Astrocyte (in vitro differentiated cells and primary cell): ENCODE measurements at regions not wholly inside any gene's neighbourhood (a gene's known extent, or its start where the extent isn't known, plus 50 kb on each side); places are given as distances from the start of the nearest gene placed in this dataset.

Experiments used
- DNase-seq: peaks from one replicate; pipeline ENCODE4 v3.0.0-alpha.2; 2010; ENCODE audit warnings: low read depth
- FAIRE-seq: peaks from 2 replicates; lab custom pipeline; 2011; peaks lifted over from hg19 to GRCh38; lab: Jason Lieb, UNC
- H2AFZ ChIP-seq: 2 replicates; pipeline ENCODE4 v1.6.0; 2012; ENCODE audit warnings: low read depth, low read length, inconsistent platforms
- H3K27ac ChIP-seq: 2 replicates; pipeline ENCODE4 v1.5.1; 2011; ENCODE audit warnings: low read depth, low read length, inconsistent platforms
- H3K27me3 ChIP-seq: 2 replicates; pipeline ENCODE4 v1.6.0; 2011; ENCODE audit warnings: low read length, inconsistent platforms; ENCODE audit not compliant: insufficient read depth
- H3K36me3 ChIP-seq: 2 replicates; pipeline ENCODE4 v1.5.1; 2011; ENCODE audit warnings: low read length, inconsistent platforms; ENCODE audit not compliant: insufficient read depth
- H3K4me1 ChIP-seq: 2 replicates; pipeline ENCODE4 v1.5.1; 2011; ENCODE audit warnings: low read length, inconsistent platforms; ENCODE audit not compliant: insufficient read depth
- H3K4me2 ChIP-seq: 2 replicates; pipeline ENCODE4 v1.6.0; 2012; ENCODE audit warnings: low read length, inconsistent platforms
- H3K4me3 ChIP-seq: 2 replicates; pipeline ENCODE4 v1.5.1; 2011; ENCODE audit warnings: low read depth, mild to moderate bottlenecking, low read length, inconsistent platforms; ENCODE audit not compliant: insufficient read depth
- H3K79me2 ChIP-seq: 2 replicates; pipeline ENCODE4 v1.6.0; 2012; ENCODE audit warnings: mild to moderate bottlenecking, low read length, inconsistent platforms; ENCODE audit not compliant: insufficient read depth
- H3K9ac ChIP-seq: 2 replicates; pipeline ENCODE4 v1.6.0; 2012; ENCODE audit warnings: mild to moderate bottlenecking, low read length, inconsistent platforms
- H3K9me3 ChIP-seq: 2 replicates; pipeline ENCODE4 v1.5.1; 2012; ENCODE audit warnings: low read depth, mild to moderate bottlenecking, low read length, inconsistent platforms; ENCODE audit not compliant: insufficient read depth
- H4K20me1 ChIP-seq: 2 replicates; pipeline ENCODE4 v1.6.0; 2012; ENCODE audit warnings: low read length, inconsistent platforms; ENCODE audit not compliant: insufficient read depth
- H3K27ac Mint-ChIP-seq: one replicate; pipeline ENCODE4 v1.8.0; 2021; ENCODE audit warnings: mild to moderate bottlenecking, mixed read lengths; ENCODE audit not compliant: unreplicated experiment
- H3K27me3 Mint-ChIP-seq: one replicate; pipeline ENCODE4 v1.8.0; 2021; ENCODE audit warnings: low read depth, mixed read lengths; ENCODE audit not compliant: unreplicated experiment
- H3K36me3 Mint-ChIP-seq: one replicate; pipeline ENCODE4 v1.8.0; 2021; ENCODE audit warnings: low read depth, mixed read lengths; ENCODE audit not compliant: unreplicated experiment
- H3K4me1 Mint-ChIP-seq: one replicate; pipeline ENCODE4 v1.8.0; 2021; ENCODE audit warnings: low read depth, mixed read lengths; ENCODE audit not compliant: unreplicated experiment
- H3K4me3 Mint-ChIP-seq: one replicate; pipeline ENCODE4 v1.8.0; 2021; ENCODE audit warnings: mild to moderate bottlenecking, moderate library complexity, mixed read lengths; ENCODE audit not compliant: unreplicated experiment
- H3K9me3 Mint-ChIP-seq: one replicate; pipeline ENCODE4 v1.8.0; 2021; ENCODE audit warnings: mild to moderate bottlenecking, mixed read lengths; ENCODE audit not compliant: unreplicated experiment
- EZH2 ChIP-seq: IDR thresholded peaks from 2 replicates; pipeline ENCODE4 v1.6.1; 2012; ENCODE audit warnings: mild to moderate bottlenecking, low read length, inconsistent platforms; ENCODE audit not compliant: insufficient read depth
- TF ChIP-seq, protein P1 (sequence below): IDR thresholded peaks from 2 replicates; pipeline ENCODE4 v1.5.1; 2011; ENCODE audit warnings: low read depth, mild to moderate bottlenecking, inconsistent platforms, low read length, moderate library complexity; ENCODE audit not compliant: insufficient read depth

DNA sequence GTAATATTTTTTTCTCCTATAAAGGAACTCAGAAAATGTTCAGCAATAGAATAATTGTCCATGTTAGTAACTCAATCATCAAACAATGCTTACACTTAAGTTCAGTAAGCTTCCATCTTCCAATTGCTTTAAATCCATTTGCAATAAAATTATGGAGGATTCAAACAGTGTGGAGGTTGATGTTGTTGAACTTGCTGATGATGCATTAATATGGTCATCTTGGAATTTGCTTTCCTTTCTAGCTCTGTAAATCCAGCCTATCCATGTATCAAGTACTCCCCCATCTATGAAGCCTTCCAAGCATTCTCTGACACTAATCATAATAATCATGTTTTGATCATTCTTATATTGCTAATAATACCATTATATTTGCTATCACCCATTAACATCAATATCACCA lies 378.4 kb upstream of the CNTN3 start:
- Histone ChIP-seq H3K4me1 (no peaks in the 10 kb centered on the region), H3K79me2 (no peaks in the 10 kb centered on the region), H2AFZ (no peak overlapping the region), H3K4me2 (no peak overlapping the region), H3K36me3 (no peaks in the 10 kb centered on the region), H3K27me3 (no peaks in the 10 kb centered on the region), H3K9me3 (no peaks in the 10 kb centered on the region), H3K27ac (no peak overlapping the region), H4K20me1 (no peaks in the 10 kb centered on the region), H3K4me3 (no peak overlapping the region), H3K9ac (no peak overlapping the region)
- Mint-ChIP-seq H3K36me3 (no peaks in the 10 kb centered on the region), H3K4me1 (peaks cover 9% of the 10 kb centered on the region), H3K27ac (no peak overlapping the region), H3K4me3 (no peak overlapping the region), H3K27me3 (no peaks in the 10 kb centered on the region), H3K9me3 (no peaks in the 10 kb centered on the region)
- DNase-seq (no peak), FAIRE-seq (no peak)
- TF ChIP-seq EZH2 = no peak

DNA sequence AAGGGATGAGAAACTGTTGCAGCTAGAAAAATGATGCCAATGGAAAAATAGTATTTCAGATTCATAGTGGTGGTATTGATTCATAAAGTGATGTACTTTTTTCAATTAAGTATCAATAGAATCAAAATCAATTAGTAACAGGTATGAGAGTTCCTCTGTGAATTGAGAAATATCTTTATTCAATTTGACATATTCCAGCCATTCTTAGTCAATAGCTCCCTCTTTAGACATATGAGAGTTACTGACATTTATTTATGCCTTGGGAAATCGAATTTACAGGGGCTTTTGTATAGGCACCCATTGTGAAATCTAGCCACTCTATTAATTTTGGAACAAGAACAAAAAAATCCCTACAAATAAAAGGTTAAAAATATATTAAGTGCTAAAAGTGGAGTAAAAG lies 386.9 kb upstream of the CNTN3 start:
- no peaks in the 10 kb centered on the region for H3K27me3 Mint-ChIP-seq
- no peaks in the 10 kb centered on the region for H3K79me2 ChIP-seq
- no peaks in the 10 kb centered on the region for H3K4me1 Mint-ChIP-seq
- DNase-seq = no peak
- H3K36me3 Mint-ChIP-seq = no peaks in the 10 kb centered on the region
- no peak overlapping the region for H3K9ac ChIP-seq
- H3K4me3 ChIP-seq = no peak overlapping the region
- H3K27ac Mint-ChIP-seq = no peak overlapping the region
- H3K4me1 ChIP-seq = no peaks in the 10 kb centered on the region
- H3K4me3 Mint-ChIP-seq = no peak overlapping the region
- no peaks in the 10 kb centered on the region for H4K20me1 ChIP-seq
- H3K9me3 Mint-ChIP-seq = peaks cover 2% of the 10 kb centered on the region
- no peak overlapping the region for H3K27ac ChIP-seq
- TF ChIP-seq, protein P1, sequence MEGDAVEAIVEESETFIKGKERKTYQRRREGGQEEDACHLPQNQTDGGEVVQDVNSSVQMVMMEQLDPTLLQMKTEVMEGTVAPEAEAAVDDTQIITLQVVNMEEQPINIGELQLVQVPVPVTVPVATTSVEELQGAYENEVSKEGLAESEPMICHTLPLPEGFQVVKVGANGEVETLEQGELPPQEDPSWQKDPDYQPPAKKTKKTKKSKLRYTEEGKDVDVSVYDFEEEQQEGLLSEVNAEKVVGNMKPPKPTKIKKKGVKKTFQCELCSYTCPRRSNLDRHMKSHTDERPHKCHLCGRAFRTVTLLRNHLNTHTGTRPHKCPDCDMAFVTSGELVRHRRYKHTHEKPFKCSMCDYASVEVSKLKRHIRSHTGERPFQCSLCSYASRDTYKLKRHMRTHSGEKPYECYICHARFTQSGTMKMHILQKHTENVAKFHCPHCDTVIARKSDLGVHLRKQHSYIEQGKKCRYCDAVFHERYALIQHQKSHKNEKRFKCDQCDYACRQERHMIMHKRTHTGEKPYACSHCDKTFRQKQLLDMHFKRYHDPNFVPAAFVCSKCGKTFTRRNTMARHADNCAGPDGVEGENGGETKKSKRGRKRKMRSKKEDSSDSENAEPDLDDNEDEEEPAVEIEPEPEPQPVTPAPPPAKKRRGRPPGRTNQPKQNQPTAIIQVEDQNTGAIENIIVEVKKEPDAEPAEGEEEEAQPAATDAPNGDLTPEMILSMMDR = no peak
- no peak for TF ChIP-seq EZH2
- H3K36me3 ChIP-seq = no peaks in the 10 kb centered on the region
- no peak overlapping the region for H3K4me2 ChIP-seq
- no peaks in the 10 kb centered on the region for H3K9me3 ChIP-seq
- H3K27me3 ChIP-seq = no peaks in the 10 kb centered on the region
- FAIRE-seq = no peak
- no peak overlapping the region for H2AFZ ChIP-seq

DNA sequence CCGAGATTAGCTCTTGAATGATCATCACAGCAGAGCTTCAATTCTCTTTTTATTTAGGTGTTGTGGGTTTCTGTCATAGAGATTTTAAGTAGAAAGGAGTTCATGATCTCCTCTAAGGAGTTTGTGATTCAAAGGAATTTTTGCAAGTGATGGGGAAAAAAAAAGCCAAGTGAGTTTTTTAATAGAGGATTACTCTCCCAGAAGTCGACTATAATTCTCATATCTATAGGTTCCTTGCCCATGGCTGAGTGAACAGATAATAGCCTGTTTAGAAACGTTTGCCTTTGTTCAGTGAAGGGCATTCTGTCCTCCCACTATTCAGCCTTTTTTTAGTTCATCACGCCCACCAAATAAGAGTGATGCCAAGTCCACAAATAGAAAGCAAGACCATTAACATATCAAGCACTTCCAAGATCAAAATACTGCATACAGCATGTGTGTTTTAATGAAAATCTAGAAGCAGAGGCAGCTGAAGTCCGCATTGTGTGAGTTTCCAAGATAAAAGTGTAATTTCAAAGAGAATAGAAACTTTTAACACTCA lies 398.4 kb upstream of the CNTN3 start:
- no peaks in the 10 kb centered on the region for H3K27me3 Mint-ChIP-seq
- H3K9me3 Mint-ChIP-seq = no peaks in the 10 kb centered on the region
- no peak overlapping the region for H3K27ac ChIP-seq
- H3K27ac Mint-ChIP-seq = no peak overlapping the region
- H4K20me1 ChIP-seq = no peaks in the 10 kb centered on the region
- no peak overlapping the region for H3K9ac ChIP-seq
- DNase-seq (no peak), FAIRE-seq (no peak)
- H3K4me3 ChIP-seq = no peak overlapping the region
- H3K36me3 ChIP-seq = no peaks in the 10 kb centered on the region
- H3K9me3 ChIP-seq = peaks cover 2% of the 10 kb centered on the region
- no peaks in the 10 kb centered on the region for H3K79me2 ChIP-seq
- H3K4me1 Mint-ChIP-seq = no peaks in the 10 kb centered on the region
- H3K36me3 Mint-ChIP-seq = no peaks in the 10 kb centered on the region
- H3K27me3 ChIP-seq = no peaks in the 10 kb centered on the region
- no peak overlapping the region for H3K4me3 Mint-ChIP-seq
- no peaks in the 10 kb centered on the region for H3K4me1 ChIP-seq
- no peak overlapping the region for H2AFZ ChIP-seq
- H3K4me2 ChIP-seq = no peak overlapping the region
- TF ChIP-seq, protein P1 = no peak
- no peak for TF ChIP-seq EZH2
